ENCODE measurements at regions not wholly inside any gene's neighbourhood (a gene's known extent, or its start where the extent isn't known, plus 50 kb on each side); places are given as distances from the start of the nearest gene placed in this dataset.
"Not testable (repeated sequence)": the region's sequence is repeated elsewhere in the genome, so short reads cannot be mapped to it uniquely, and the experiment has no call there.

DNA sequence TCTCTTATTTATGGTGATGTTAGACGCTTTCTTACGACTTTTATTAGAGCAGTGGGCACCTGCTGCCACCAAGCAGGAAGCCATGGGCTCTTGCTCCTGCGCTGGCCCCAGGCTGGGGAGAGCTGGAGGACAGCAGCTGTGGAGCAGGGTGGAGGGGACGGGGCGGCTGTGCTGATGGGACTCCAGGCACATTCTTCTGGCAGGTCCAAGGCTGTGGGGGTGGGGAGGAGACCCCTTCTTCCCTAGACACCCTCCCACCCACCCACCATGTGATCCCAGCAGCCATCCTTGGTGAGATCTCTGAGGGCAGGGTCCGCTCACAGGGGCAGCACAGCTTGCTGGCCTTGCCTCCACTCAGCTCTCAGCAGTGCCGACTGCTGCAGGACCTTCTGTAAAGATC lies 192.6 kb upstream of the IRX4 start:
- no peak overlapping the region for H3K4me3 ChIP-seq (ENCODE audit: low read length)
- TF ChIP-seq ZNF274 (IDR thresholded peaks at IDR 0.05; ENCODE audit: low read depth, low read length) = no peak

DNA sequence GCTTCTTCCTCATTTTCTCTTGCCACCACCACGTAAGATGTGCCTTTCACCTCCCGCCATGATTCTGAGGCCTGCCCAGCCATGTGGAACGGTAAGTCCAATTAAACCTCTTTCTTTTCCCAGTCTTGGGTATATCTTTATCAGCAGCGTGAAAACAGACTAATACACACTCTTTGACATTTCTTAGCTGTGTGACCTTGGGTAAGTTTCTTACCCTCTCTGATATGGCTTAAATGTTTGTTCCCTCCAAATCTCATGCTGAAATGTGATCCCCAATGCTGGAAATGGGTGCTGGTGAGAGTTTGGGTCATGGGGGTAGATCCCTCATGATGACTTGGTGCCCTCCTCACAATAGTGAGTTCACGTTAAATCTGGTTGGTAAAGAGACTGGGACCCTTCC lies 188.8 kb upstream of the IRX4 start:
- H3K4me3 ChIP-seq (ENCODE audit: low read length) = no peak overlapping the region
- no peak for TF ChIP-seq ZNF274 (IDR thresholded peaks at IDR 0.05; ENCODE audit: low read depth, low read length)

DNA sequence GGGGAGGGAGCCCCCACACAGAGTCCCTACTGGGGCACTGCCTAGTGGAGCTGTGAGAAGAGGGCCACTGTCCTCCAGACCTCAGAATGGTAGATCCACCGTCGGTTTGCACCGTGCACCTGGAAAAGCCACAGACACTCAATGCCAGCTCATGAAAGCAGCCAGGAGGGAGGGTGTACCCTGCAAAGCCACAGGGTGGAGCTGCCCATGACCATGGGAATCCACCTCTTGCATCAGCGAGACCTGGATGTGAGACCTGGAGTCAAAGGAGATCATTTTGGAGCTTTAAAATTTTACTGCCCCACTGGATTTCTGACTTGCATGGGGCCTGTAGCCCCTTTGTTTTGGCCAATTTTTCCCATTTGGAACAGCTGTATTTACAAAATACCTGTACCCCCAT lies 188.1 kb upstream of the IRX4 start:
- not testable (repeated sequence) for H3K4me3 ChIP-seq (ENCODE audit: low read length)

DNA sequence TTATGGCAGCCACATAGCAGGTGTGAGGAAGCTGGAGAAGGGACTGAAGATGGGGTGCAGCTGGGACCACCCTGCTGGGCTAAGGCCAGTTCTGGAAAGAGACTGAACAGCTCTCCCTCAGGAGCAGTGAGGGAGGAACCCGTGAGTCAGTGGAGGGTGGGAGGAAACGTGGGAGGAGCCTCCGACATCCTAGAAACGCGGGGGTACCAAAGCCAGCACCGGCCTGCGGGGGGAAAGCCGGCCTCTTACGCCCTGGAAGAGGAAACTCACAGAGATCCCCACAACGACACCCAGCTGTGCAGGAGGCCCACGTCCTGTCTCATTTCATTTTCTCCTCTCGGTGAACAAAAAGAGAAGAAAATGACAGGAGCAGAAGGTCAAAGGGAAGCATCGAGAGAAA lies 185.8 kb upstream of the IRX4 start:
- TF ChIP-seq ZNF274 (IDR thresholded peaks at IDR 0.05; ENCODE audit: low read depth, low read length) = no peak
- H3K4me3 ChIP-seq (ENCODE audit: low read length) = no peak overlapping the region

DNA sequence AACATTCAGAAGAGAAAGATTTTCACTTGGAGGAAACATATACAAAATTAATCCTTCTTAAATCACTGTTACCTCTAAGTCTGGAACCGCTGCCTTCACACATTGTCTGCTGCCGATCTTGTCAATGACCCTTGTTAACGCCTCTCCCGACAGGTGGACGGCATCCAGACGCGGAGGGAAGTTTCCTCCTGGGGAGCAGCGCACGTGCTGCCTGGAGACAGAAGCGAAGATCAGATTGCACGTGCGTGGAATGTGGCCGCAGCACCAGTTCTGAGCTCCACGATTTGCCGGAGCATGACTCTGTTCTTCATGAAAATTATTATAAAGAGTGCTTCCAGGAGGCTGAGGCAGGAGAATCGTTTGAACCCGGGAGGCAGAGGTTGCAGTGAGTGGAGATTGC lies 183.6 kb upstream of the IRX4 start:
- no peak overlapping the region for H3K4me3 ChIP-seq (ENCODE audit: low read length)
- TF ChIP-seq ZNF274 (IDR thresholded peaks at IDR 0.05; ENCODE audit: low read depth, low read length) = no peak

DNA sequence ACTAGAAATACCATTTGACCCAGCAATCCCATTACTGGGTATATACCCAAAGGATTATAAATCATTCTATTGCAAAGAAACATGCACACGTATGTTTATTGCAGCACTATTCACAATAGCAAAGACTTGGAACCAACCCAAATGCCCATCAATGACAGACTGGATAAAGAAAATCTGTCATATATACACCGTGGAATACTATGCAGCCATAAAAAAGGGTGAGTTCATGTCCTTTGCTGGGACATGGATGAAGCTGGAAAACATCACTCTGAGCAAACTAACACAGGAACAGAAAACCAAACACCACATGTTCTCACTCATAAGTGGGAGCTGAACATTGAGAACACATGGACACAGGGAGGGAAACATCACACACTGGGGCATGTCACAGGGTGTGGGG lies 180.7 kb upstream of the IRX4 start:
- not testable (repeated sequence) for H3K4me3 ChIP-seq (ENCODE audit: low read length)

DNA sequence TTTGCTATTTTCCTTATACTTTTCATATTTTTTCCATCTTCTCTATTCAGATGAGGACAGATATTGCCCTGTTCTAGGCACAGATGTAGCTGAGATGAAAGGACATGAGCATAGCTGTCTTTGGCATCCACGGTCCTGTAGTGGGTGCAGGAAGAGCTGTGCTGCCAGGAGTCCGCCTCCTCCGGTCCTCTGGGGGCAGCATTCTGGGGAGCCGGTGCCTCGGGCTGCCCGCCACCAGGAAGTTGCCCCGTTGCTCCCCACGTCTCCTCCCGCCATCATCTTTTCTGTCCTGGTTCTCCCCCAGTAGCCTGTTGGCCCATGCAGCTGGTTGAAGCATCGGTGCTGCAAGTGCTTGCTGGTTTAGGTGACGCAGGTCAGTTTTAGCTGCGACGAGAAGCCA lies 170.0 kb upstream of the IRX4 start:
- TF ChIP-seq ZNF274 (IDR thresholded peaks at IDR 0.05; ENCODE audit: low read depth, low read length) = no peak
- no peak overlapping the region for H3K4me3 ChIP-seq (ENCODE audit: low read length)

DNA sequence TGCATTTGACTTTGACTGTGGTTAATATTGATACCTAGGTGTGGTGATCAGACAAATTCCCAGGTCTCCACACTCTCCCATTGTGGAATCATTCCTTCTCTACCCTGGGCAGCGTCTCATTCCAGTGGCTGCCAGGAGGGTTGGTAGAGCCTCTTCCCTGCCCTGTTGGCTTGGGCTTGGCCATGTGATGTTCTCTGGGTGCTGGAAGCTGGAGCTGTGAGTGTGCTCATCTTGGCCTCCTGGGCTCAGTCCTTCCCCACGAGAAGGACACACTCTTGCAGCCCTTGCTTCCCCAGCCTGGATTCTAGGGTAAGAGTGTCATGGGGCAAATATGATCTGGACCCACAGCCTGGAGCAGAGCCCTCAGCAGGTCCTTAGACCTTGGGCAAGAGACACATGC lies 167.2 kb upstream of the IRX4 start:
- TF ChIP-seq ZNF274 (IDR thresholded peaks at IDR 0.05; ENCODE audit: low read depth, low read length) = no peak
- H3K4me3 ChIP-seq (ENCODE audit: low read length) = no peak overlapping the region

DNA sequence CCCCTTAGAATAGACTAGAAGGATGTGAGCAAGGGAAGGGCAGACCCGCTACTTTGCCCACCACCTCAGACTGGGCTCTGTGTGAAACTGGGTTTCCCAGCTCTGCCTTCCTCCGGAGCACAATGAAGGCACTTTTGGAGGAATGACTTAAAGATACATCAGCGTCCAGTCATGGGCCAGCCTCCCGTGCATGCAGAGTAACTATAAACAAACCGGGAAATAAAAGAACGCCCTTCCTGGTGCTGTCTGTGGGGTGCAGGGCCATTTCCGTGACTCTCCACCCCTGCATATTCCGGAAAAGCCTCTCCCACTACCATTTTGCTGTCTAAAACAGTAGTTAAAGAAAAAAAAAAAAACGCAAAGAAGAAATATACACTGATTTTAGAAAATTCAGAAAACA lies 165.9 kb upstream of the IRX4 start:
- TF ChIP-seq ZNF274 (IDR thresholded peaks at IDR 0.05; ENCODE audit: low read depth, low read length) = no peak
- no peak overlapping the region for H3K4me3 ChIP-seq (ENCODE audit: low read length)

DNA sequence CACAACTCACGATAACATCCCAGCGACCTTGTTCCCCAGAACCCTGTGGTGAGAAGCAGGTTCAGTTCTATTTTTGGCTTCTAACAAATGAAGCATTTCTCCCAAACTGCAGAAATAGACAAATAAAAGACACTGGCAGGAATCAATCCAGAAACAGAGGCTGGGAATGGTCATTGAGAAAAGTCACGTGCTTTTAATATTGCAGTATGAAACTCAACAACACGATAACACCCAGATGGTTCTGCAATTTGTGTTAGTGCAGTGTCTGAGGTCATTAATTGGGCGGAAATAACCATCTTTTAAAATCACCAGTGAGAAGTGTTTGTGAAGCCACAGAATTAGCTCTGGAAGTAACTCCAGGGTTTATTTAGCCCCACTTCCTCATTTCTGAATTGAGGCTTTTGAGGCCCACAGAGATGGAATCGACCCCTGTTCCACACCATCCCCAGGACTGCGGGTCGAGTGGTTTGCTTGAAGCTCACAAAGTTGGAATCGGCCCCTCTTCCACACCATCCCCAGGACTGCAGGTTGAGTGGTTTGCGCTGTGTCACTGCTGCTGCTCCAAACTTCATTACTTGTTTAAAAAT lies 164.7 kb upstream of the IRX4 start:
- TF ChIP-seq ZNF274 (IDR thresholded peaks at IDR 0.05; ENCODE audit: low read depth, low read length) = no peak
- H3K4me3 ChIP-seq (ENCODE audit: low read length) = no peak overlapping the region

DNA sequence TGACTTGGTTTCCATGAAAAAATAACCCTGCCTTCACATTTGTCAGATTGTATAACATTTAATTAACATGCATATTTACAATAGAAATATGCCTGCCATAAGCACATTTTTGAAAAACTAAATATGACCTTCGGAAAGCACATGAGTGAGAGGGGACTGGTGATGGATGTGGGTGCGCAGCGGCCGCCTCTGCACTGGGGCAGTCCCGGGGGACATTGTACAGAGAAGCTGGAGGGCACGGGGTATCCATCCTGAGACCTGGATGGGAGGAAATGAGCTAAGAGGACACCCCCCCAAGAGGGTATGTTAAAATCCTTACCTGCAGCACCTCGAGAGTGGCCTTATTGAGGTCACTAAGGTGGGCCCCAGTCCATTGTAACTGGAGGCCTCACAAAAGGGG lies 161.3 kb upstream of the IRX4 start:
- H3K4me3 ChIP-seq (ENCODE audit: low read length) = no peak overlapping the region
- TF ChIP-seq ZNF274 (IDR thresholded peaks at IDR 0.05; ENCODE audit: low read depth, low read length) = no peak

DNA sequence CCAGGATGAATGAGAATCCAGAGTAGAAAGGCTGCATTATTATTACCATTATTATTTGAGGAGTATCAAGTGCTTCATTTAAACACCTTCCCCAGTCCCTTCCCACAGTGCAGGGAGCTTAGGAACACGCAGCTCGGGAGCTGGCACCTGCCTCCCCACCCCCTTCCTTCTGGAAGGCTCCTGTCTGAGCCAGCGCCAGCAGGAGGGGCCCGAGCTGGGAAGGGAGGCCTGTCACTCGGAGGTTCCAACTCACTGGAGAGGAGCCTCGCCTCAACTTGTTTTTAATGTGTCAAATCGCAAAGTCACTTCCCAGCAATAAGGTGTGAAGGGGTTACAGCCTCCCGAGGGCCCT lies 156.4 kb upstream of the IRX4 start:
- TF ChIP-seq ZNF274 (IDR thresholded peaks at IDR 0.05; ENCODE audit: low read depth, low read length) = no peak
- no peak overlapping the region for H3K4me3 ChIP-seq (ENCODE audit: low read length)

DNA sequence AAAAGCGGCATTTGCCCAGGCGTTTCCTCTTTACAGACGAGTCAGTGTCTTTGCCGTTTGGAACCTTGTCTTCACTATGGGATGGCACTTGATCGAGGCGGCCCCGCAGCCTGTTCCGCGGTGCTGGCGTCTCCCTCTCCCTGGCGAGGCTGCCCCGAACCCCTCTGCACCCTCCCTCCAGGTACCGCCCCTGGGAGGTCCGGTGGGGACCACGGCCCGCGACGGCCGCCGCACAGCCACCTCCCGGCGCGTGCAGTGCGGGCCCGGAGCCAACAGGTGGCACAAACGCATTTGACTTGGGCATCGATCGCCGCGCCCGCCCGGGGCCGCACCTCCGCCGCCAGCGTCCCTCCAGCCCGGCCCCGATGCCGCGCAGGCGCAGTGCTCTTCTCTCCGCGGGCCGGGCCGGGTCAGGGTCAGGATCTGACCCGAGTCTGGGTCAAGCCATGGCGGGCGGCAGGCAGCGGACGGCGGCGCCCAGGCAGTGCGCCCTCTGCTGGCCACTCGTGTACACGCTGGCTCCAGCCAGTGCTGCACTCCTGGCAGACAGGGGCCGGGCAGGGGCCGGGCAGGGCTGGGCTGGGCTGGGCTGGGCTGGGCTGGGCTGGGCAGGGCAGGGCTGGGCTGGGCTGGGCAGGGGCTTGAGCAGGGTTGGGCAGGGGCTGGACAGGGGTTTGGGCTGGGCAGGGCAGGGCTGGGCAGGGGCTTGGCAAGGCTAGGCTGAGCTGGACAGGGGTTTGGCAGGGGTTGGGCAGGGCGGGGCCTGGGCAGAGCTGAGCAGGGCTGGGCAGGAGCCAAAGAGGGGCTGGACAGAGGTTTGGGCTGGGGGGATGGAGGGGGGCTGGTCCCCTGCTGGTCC lies 155.8 kb upstream of the IRX4 start:
- TF ChIP-seq ZNF274 (IDR thresholded peaks at IDR 0.05; ENCODE audit: low read depth, low read length) = no peak
- peak overlapping the region; percentile 47; the same call in 1 of the 2 replicates for H3K4me3 ChIP-seq (ENCODE audit: low read length)

DNA sequence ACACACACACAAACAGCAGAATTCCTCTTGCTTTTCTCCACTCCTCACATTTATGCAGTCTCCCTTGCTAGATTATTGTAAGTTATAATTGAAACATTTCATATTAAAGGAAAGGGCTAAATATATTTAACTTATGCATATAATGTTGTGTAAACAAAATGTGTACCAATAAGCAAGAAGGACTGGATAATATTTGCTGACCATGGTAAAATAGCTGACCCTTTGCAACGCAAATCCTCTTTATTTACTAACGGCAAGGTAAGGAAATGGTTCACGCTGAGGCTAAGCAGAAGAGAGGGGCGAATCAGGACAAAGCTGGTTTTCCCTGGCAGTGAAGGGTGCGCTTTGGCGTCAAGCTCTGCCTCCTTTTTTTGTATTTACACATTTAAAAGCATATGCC lies 154.2 kb upstream of the IRX4 start:
- no peak for TF ChIP-seq ZNF274 (IDR thresholded peaks at IDR 0.05; ENCODE audit: low read depth, low read length)
- no peak overlapping the region for H3K4me3 ChIP-seq (ENCODE audit: low read length)

DNA sequence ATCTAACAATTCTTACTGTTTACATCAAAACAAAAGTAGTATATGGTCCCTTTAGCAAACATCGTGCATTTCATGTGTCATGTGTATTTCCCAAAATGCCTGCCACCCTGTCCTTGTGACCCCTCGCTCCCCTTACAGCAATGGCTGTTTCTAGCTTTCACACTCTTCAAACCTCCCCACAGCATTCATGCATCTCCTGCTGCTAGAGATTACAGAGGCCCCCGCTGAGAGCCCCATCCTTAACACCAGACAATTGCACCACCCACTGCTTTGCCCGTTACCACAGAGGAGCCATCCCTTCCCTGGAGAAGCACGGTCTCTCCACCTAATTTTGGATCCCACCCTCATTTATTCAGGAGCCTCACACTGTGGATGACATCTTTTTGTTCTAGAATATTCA lies 149.7 kb upstream of the IRX4 start:
- H3K4me3 ChIP-seq (ENCODE audit: low read length) = no peak overlapping the region
- no peak for TF ChIP-seq ZNF274 (IDR thresholded peaks at IDR 0.05; ENCODE audit: low read depth, low read length)

DNA sequence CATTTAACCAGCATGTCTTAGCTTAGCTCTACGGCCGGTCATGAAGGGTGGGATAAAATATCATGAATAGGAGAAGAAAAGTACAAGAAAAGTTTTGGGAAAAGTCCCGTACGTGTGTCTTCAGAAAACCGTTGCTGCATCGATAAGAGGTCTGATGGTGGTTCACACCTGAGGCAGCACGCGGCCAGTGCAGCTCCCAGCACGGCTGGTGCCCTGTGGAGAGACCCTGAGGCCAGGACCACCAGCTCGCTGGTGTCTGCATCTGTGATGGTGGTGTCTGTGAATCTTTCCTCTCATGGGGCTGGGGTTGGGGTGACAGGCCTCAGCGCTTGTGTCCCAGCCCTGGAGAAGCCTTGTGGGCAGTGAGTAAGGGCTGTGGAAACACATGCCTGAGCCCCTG lies 148.9 kb upstream of the IRX4 start:
- TF ChIP-seq ZNF274 (IDR thresholded peaks at IDR 0.05; ENCODE audit: low read depth, low read length) = no peak
- H3K4me3 ChIP-seq (ENCODE audit: low read length) = no peak overlapping the region

Data from GM08714 (cell line).